ENCODE measurements at regions not wholly inside any gene's neighbourhood (a gene's known extent, or its start where the extent isn't known, plus 50 kb on each side); places are given as distances from the start of the nearest gene placed in this dataset.

DNA sequence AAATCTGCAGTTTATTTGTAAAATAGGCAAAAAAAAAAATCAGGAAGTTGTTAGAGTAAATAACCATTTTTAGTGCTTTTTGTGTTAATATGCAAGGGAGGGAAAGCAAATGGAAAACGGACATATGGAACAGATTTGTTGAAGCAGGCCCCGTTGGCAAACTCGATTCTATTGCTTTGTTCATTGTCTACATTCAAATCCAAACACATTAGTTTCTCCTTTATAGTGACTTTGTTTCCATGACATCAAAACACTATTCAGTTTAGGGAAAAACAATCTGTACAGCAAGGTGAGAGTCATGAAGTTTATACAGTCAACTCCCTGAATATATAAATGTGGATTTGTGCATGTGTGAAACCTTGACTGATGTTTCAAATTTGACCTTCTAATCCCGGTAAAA lies 142.2 kb downstream of the FAM47A start:
- POLR2A ChIA-PET, result no interaction called here
- Mint-ChIP-seq H3K9me3 (ENCODE audit: unreplicated experiment) (peaks cover under 1% of the 10 kb centered on the region), H3K4me3 (ENCODE audit: unreplicated experiment) (no peak overlapping the region), H3K27me3 (ENCODE audit: insufficient read depth, unreplicated experiment) (no peaks in the 10 kb centered on the region), H3K4me1 (ENCODE audit: insufficient read depth, unreplicated experiment) (no peaks in the 10 kb centered on the region), H3K36me3 (ENCODE audit: insufficient read depth, unreplicated experiment) (no peaks in the 10 kb centered on the region), H3K27ac (ENCODE audit: low read depth, unreplicated experiment) (no peak overlapping the region)
- CTCF ChIA-PET, result no interaction called here
- DNase-seq (ENCODE audit: unreplicated experiment), result no peak
- TF ChIP-seq, protein P1, sequence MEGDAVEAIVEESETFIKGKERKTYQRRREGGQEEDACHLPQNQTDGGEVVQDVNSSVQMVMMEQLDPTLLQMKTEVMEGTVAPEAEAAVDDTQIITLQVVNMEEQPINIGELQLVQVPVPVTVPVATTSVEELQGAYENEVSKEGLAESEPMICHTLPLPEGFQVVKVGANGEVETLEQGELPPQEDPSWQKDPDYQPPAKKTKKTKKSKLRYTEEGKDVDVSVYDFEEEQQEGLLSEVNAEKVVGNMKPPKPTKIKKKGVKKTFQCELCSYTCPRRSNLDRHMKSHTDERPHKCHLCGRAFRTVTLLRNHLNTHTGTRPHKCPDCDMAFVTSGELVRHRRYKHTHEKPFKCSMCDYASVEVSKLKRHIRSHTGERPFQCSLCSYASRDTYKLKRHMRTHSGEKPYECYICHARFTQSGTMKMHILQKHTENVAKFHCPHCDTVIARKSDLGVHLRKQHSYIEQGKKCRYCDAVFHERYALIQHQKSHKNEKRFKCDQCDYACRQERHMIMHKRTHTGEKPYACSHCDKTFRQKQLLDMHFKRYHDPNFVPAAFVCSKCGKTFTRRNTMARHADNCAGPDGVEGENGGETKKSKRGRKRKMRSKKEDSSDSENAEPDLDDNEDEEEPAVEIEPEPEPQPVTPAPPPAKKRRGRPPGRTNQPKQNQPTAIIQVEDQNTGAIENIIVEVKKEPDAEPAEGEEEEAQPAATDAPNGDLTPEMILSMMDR (IDR thresholded peaks at IDR 0.05; ENCODE audit: unreplicated experiment), result no peak
- intact Hi-C loops (cut with micrococcal nuclease), result no loop called here
- no TSS peak for BruUV-seq (replicated peaks)

DNA sequence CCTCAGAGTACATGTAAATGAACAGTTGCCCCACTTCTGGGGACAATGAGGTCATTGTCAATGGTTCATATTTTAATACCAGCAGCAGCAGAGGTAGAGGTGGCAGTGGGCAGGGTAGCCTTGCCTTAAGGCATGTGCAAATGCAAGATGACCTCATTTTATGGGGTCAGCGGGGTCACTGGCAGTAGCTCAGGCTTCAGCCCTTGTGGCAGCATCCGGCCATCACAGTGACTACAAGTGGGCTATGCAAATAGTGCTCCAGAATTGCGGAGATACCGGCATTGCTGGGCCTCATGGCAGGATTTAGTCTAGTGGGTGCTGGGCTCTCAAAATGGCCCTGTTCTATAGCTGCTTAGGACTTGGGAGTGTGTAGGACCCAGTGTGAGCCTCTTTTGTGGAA lies 144.7 kb downstream of the FAM47A start:
- H3K4me3 Mint-ChIP-seq (ENCODE audit: unreplicated experiment), result no peak overlapping the region
- no peak for DNase-seq (ENCODE audit: unreplicated experiment)
- POLR2A ChIA-PET, result no interaction called here
- H3K36me3 Mint-ChIP-seq (ENCODE audit: insufficient read depth, unreplicated experiment), result no peaks in the 10 kb centered on the region
- intact Hi-C loops (cut with micrococcal nuclease), result no loop called here
- H3K4me1 Mint-ChIP-seq (ENCODE audit: insufficient read depth, unreplicated experiment), result no peaks in the 10 kb centered on the region
- no peaks in the 10 kb centered on the region for H3K9me3 Mint-ChIP-seq (ENCODE audit: unreplicated experiment)
- TF ChIP-seq, protein P1 (IDR thresholded peaks at IDR 0.05; ENCODE audit: unreplicated experiment), result no peak
- no peaks in the 10 kb centered on the region for H3K27me3 Mint-ChIP-seq (ENCODE audit: insufficient read depth, unreplicated experiment)
- H3K27ac Mint-ChIP-seq (ENCODE audit: low read depth, unreplicated experiment), result no peak overlapping the region
- BruUV-seq (replicated peaks), result no TSS peak
- CTCF ChIA-PET, result no interaction called here

DNA sequence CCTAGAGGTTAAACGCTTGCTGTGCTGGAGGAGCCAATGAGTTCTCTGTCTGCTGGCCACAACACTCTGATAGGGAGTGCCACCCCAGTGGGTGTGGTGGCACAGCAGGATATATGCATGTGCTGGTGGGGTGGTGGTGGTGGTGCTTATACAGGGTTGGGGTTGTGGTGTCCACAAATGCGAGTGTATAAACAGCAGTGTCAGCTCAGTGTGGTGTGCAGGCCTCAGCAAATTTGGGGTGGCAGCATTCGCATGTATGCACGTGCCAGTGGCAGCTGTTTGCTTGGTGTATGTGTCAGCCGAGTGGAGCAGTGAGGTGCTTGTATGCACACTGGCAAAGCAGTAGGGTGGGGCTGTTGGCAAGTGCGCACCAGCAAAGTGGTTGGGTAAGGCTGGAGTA lies 157.4 kb downstream of the FAM47A start:
- no peaks in the 10 kb centered on the region for H3K4me1 Mint-ChIP-seq (ENCODE audit: insufficient read depth, unreplicated experiment)
- peaks cover 7% of the 10 kb centered on the region for H3K9me3 Mint-ChIP-seq (ENCODE audit: unreplicated experiment)
- ChIA-PET POLR2A (no interaction called here), CTCF (interaction anchor here (0.6 kb wide), 1 partner anchor 1726 kb away, joined by 3 read pairs; no protein-coding TSS in a partner anchor)
- no peak for DNase-seq (ENCODE audit: unreplicated experiment)
- TF ChIP-seq, protein P1 (IDR thresholded peaks at IDR 0.05; ENCODE audit: unreplicated experiment), result no peak
- no peaks in the 10 kb centered on the region for H3K36me3 Mint-ChIP-seq (ENCODE audit: insufficient read depth, unreplicated experiment)
- BruUV-seq (replicated peaks), result no TSS peak
- H3K27ac Mint-ChIP-seq (ENCODE audit: low read depth, unreplicated experiment), result no peak overlapping the region
- no peaks in the 10 kb centered on the region for H3K27me3 Mint-ChIP-seq (ENCODE audit: insufficient read depth, unreplicated experiment)
- intact Hi-C loops (cut with micrococcal nuclease), result no loop called here
- H3K4me3 Mint-ChIP-seq (ENCODE audit: unreplicated experiment), result no peak overlapping the region

DNA sequence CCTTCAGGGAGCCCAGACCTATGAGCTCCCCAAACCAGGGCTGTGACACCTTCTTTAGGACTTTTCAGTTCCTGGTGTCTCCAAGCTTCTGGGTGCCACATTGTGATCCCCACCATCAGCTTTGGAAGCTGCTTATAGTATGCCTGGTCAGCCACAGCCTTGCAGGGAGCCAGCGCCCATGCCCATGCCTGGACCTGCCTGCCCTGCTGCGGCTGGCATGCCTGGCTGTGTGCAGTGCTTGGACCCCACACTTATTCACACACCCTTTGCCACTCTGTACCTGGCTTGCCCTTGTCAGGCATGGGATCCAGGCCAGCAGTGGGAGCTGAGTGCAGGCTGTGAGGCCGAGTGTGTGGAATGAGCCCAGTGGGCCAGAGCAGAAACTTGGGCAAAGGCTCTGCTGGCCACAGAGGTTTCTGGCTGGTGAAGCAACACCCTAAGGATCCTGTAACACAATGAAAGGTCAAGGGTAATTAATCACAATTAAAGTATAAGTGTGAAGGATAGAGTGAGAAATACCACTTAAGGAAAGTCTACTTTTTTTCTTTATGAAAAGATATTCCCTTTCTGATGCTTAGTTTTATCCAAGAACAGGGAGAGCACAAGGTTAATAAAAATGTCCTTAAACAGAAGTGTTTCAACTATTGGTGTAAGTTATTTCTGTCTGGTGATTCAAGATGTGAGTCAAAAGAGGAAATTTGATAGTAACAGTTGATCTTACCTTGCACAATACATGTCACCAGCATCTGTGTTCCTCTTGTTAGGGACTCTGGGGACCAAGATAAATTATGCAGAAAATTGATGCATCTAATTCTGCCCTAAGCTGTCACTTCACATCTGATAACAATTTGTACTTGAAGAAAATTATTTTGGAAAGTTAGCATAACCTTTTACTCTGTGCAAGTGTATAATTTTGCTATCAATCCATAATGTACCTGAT lies 161.8 kb downstream of the FAM47A start:
- no peaks in the 10 kb centered on the region for H3K36me3 Mint-ChIP-seq (ENCODE audit: insufficient read depth, unreplicated experiment)
- H3K4me3 Mint-ChIP-seq (ENCODE audit: unreplicated experiment), result no peak overlapping the region
- TF ChIP-seq, protein P1 (IDR thresholded peaks at IDR 0.05; ENCODE audit: unreplicated experiment), result no peak
- no peak for DNase-seq (ENCODE audit: unreplicated experiment)
- H3K27me3 Mint-ChIP-seq (ENCODE audit: insufficient read depth, unreplicated experiment), result no peaks in the 10 kb centered on the region
- no peaks in the 10 kb centered on the region for H3K4me1 Mint-ChIP-seq (ENCODE audit: insufficient read depth, unreplicated experiment)
- POLR2A ChIA-PET, result interaction anchor here (0.6 kb wide), 1 partner anchor 144 kb away, joined by 3 read pairs; no protein-coding TSS in a partner anchor
- intact Hi-C loops (cut with micrococcal nuclease), result no loop called here
- BruUV-seq (replicated peaks), result no TSS peak
- H3K9me3 Mint-ChIP-seq (ENCODE audit: unreplicated experiment), result no peaks in the 10 kb centered on the region
- CTCF ChIA-PET, result interaction anchor here (0.6 kb wide), 1 partner anchor 657 kb away, joined by 3 read pairs; no protein-coding TSS in a partner anchor
- no peak overlapping the region for H3K27ac Mint-ChIP-seq (ENCODE audit: low read depth, unreplicated experiment)

Measured in MCF 10A (cell line).